SU-DHL-6 (cell line): ENCODE measurements at regions not wholly inside any gene's neighbourhood (a gene's known extent, or its start where the extent isn't known, plus 50 kb on each side); places are given as distances from the start of the nearest gene placed in this dataset.

Source experiments
- CTCF ChIP-seq: fragments of 200-600 bp; sonication (generic); IDR thresholded peaks from one replicate; pipeline ENCODE4 v1.5.1; 2017; ENCODE audit warnings: antibody characterized with exemption, mild to moderate bottlenecking, low read length, moderate library complexity; ENCODE audit not compliant: insufficient read depth, poor library complexity, severe bottlenecking
- EZH2phosphoT487 ChIP-seq: fragments of 200-600 bp; sonication (generic), shearing (Covaris generic); conservative IDR thresholded peaks from 2 replicates; pipeline ENCODE4 v1.6.1; 2018; ENCODE audit warnings: mild to moderate bottlenecking, antibody characterized with exemption, low read length, moderate library complexity, mixed read lengths

- no peak for TF ChIP-seq CTCF
- TF ChIP-seq EZH2phosphoT487 = no peak
Measured at GRCh38 chr6:81204731-81205130, 547.8 kb downstream of the TENT5A start.
